Pancreas (tissue), 10 donors: ENCODE measurements at regions not wholly inside any gene's neighbourhood (a gene's known extent, or its start where the extent isn't known, plus 50 kb on each side); places are given as distances from the start of the nearest gene placed in this dataset.

Experiments
- ATAC-seq, 4 donors: fragments of 200-7000 bp; cut with Tn5 transposase; one replicate each; pipeline versions ENCODE4 v1.8.0 to v1.9.1; 2020; ENCODE audit warnings: mild to moderate bottlenecking in 4 of 4, moderate library complexity in 4 of 4
- DNase-seq, 6 donors: peaks; one replicate each; pipeline ENCODE4 v3.0.0-alpha.2; 2020
- FAIRE-seq: peaks from 2 replicates; lab custom pipeline; 2012; peaks lifted over from hg19 to GRCh38; lab: Jason Lieb, UNC
- H3K27ac ChIP-seq, 4 donors: fragments of 200-600 bp; sonication (generic); 1 replicate in 3 of 4; 2 replicates in 1 of 4; pipeline versions ENCODE4 v1.5.0 to v1.8.0; 2020
- H3K27me3 ChIP-seq, 4 donors: fragments of 200-600 bp; one replicate each; pipeline ENCODE4 v1.8.0; 2021
- H3K36me3 ChIP-seq, 3 donors: fragments of 200-600 bp; sonication (generic) in 1 of 3; one replicate each; pipeline versions ENCODE4 v1.5.0 to v1.8.0; 2020 to 2021
- H3K4me1 ChIP-seq, 3 donors: fragments of 200-600 bp; one replicate each; pipeline ENCODE4 v1.8.0; 2021
- H3K4me3 ChIP-seq, 4 donors: fragments of 200-600 bp; sonication (generic) in 2 of 4; one replicate each; pipeline versions ENCODE4 v1.5.0 to v1.8.0; 2020 to 2021
- H3K9me3 ChIP-seq, 4 donors: fragments of 200-600 bp; one replicate each; pipeline ENCODE4 v1.8.0; 2021
- CTCF ChIP-seq, 4 donors: fragments of 200-600 bp; sonication (generic) in 3 of 4; IDR thresholded peaks; one replicate each; pipeline versions ENCODE4 v1.5.0 to v1.8.0; 2021; ENCODE audit warnings: antibody characterized with exemption in 4 of 4
- WGBS, 2 donors: extraction: QIAGEN DNeasy Blood & Tissue Kit; methylation state at CpG; one replicate each; pipeline ENCODE4 v1.1.7; 2013; 5-methylcytosine and 5-hydroxymethylcytosine counted together
- intact Hi-C, 3 donors: fragments of 100-400 bp; cut with DNase I; formaldehyde crosslinking; loops; one replicate each; pipeline versions ENCODE4 v1.11.1 to v1.14.2; 2022
- donor health status: healthy with polysubstance abuse.
- donor health status: DM: no; HTN: no; CAD: no; lungs with moderate emphysema.
- donor health status: DM: no; HTN: no; CAD: no.
- donor health status: control.
- donor health status: control.
- donor health status: Bipolar disorder and iron deficiency.
- donor health status: DM: yes; HTN: yes; CAD: no.
- donor health status: DM: no; HTN: no; CAD: no.
- donor health status: DM: no; HTN: no; CAD: no.
- donor health status: DM: yes; HTN: yes; CAD: no.

- intact Hi-C loops: no loop called here
- TF ChIP-seq CTCF (IDR thresholded peaks at IDR 0.05): no peak
- DNase-seq: no peak
- no peaks in the 10 kb centered on the region for H3K9me3 ChIP-seq
- no peak overlapping the region for H3K4me3 ChIP-seq
- no peak for ATAC-seq
- 76 to 82% methylated on average over 8 of the region's 8 CpGs for WGBS, 2 donors
- no peak for FAIRE-seq
- no peak overlapping the region for H3K27ac ChIP-seq
- H3K36me3 ChIP-seq: no peaks in the 10 kb centered on the region
- H3K27me3 ChIP-seq: no peaks in the 10 kb centered on the region
- H3K4me1 ChIP-seq: no peaks in the 10 kb centered on the region
These were observed 79.5 kb upstream of the CHMP2B start for GRCh38 chr3:87147562-87147961.

DNA sequence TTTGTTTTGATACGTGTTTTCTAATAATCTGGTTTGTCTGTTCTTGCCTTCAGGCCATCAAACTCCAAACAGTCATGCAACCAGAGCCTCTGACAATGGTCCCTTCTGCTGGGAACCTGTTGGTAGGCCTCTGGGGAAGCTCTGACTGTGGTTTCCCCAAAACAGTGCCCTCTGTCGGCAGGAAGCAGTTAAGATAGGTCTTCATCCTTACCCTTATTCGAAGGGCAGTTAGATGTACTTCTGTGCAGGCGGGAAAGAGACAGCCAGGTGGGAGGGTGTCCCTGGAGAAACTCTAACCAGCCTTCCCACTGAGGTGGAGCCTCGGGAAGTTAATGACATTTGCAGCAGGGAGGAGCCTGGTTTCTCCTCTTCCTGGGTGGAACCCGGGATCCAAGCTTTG, 81.6 kb upstream of the CHMP2B start:
- no peak for TF ChIP-seq CTCF (IDR thresholded peaks at IDR 0.05)
- no peak for ATAC-seq
- Histone ChIP-seq H3K4me1 (no peaks in the 10 kb centered on the region), H3K27me3 (no peaks in the 10 kb centered on the region), H3K9me3 (no peaks in the 10 kb centered on the region), H3K27ac (no peak overlapping the region), H3K36me3 (no peaks in the 10 kb centered on the region), H3K4me3 (no peak overlapping the region)
- FAIRE-seq: no peak
- WGBS, 2 donors: 58 to 70% methylated on average over 6 of the region's 6 CpGs
- DNase-seq: no peak
- intact Hi-C loops: no loop called here

DNA sequence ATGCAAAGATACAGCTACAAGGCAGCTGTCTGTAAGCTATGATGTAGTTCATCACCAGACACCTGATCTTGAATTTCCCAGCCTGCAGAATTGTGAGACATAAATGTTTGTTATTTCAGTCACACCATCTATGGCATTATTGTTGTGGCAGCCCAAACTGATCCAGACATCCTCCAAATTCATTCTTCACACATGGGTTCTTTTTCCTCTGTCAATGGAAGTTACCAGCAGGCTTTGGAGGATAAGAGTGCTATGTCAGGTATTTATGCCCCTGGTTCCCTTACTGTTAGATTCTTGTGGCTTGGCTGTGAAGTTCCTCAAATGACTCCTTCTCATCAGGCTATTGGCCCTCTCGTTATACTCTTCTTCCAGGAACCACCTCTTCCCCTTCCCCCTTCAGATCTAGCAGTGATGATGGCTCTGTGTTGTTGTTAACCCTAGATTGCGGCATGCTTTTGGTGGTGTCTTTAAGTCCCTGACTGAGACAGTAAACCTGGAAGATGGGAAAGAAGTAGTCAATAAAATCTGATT, 91.0 kb upstream of the CHMP2B start:
- H3K27ac ChIP-seq: no peak overlapping the region
- intact Hi-C loops: no loop called here
- no peak for TF ChIP-seq CTCF (IDR thresholded peaks at IDR 0.05)
- no peak for DNase-seq
- no peaks in the 10 kb centered on the region for H3K9me3 ChIP-seq
- no peaks in the 10 kb centered on the region for H3K27me3 ChIP-seq
- no peaks in the 10 kb centered on the region for H3K4me1 ChIP-seq
- no peak for FAIRE-seq
- WGBS, 2 donors: 72 to 86% methylated on average over 2 of the region's 2 CpGs
- no peak overlapping the region for H3K4me3 ChIP-seq
- ATAC-seq: no peak
- H3K36me3 ChIP-seq: no peaks in the 10 kb centered on the region

GRCh38 chr3:87135412-87135811, 91.7 kb upstream of the CHMP2B start:
- no peak for ATAC-seq
- DNase-seq: no peak
- Histone ChIP-seq H3K4me3 (no peak overlapping the region), H3K4me1 (no peaks in the 10 kb centered on the region), H3K27ac (no peak overlapping the region), H3K9me3 (no peaks in the 10 kb centered on the region), H3K27me3 (no peaks in the 10 kb centered on the region), H3K36me3 (no peaks in the 10 kb centered on the region)
- no peak for TF ChIP-seq CTCF (IDR thresholded peaks at IDR 0.05)
- WGBS, 2 donors: 66 to 72% methylated on average over 3 of the region's 3 CpGs
- intact Hi-C loops: no loop called here
- no peak for FAIRE-seq

DNA sequence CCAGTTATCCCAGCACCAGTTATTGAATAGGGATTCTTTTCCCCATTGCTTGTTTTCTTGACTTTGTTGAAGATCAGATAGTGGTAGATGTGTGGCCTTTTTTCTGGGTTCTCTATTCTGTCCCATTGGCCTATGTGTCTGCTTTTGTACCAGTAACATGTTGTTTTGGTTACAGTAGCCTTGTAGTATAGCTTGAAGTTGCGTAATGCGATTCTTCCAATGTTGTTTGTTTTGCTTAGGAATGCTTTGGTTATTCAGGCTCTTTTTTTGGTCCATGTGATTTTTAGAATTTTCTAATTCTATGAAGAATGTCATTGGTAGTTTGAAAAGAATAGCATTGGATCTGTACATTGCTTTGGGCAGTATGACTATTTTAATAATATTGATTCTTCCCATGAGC, 94.3 kb upstream of the CHMP2B start:
- no peak for FAIRE-seq
- intact Hi-C loops: no loop called here
- no peak for TF ChIP-seq CTCF (IDR thresholded peaks at IDR 0.05)
- DNase-seq: no peak
- H3K27me3 ChIP-seq: no peaks in the 10 kb centered on the region
- no peaks in the 10 kb centered on the region for H3K4me1 ChIP-seq
- H3K27ac ChIP-seq: no peak overlapping the region
- 94 to 96% methylated on average over 2 of the region's 2 CpGs for WGBS, 2 donors
- no peak overlapping the region for H3K4me3 ChIP-seq
- H3K9me3 ChIP-seq: no peaks in the 10 kb centered on the region
- no peaks in the 10 kb centered on the region for H3K36me3 ChIP-seq
- no peak for ATAC-seq
